ENCODE measurements at regions not wholly inside any gene's neighbourhood (a gene's known extent, or its start where the extent isn't known, plus 50 kb on each side); places are given as distances from the start of the nearest gene placed in this dataset.

DNA sequence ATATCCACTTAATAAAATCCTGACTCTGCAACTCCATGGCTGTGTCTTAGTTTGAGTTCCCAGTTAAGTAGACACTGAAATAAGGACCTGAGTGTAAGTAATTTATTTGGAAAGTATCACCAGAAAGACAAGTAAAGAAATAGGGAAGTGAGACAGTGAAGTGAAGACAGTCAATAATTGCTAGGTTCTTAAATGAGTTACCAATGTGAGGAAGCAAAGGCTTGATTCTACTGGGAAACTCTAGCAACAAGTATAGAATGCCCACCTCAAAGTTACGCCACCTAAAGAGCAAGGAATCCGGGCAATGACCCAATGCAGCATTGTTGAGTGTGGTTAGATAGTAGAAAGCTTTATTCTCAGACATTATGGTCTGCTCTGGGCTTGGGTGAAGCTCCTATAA, 383.9 kb downstream of the TLR4 start:
- no peak for DNase-seq (ENCODE audit: extremely low read depth, low read depth)

DNA sequence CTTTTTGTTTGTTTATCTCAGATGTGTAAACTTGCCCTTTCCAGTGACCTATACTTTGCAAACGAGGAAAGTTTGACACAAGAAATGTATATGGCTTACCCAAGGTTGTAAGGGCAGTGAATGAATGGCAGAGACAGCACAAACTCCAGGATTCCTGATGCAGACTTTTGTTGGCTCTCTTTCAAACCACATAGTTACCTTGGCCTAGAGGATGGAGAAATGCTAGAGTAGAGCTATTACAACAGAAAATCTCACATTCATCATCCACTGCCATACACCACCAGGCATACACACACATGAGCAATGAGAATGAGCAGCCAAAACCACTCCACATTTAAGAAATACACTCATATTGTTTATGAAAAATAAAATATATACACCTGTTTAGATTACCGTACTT, 387.0 kb downstream of the TLR4 start:
- no peak for DNase-seq (ENCODE audit: extremely low read depth, low read depth)
- TF ChIP-seq CTCF (IDR thresholded peaks at IDR 0.05; ENCODE audit: low read depth, low read length) = no peak

More for the DNA sequence above, 383.9 kb downstream of the TLR4 start:
- TF ChIP-seq CTCF (IDR thresholded peaks at IDR 0.05; ENCODE audit: low read depth, low read length) = no peak

GRCh38 chr9:118091711-118092500, 387.7 kb downstream of the TLR4 start:
- no peak for DNase-seq (ENCODE audit: extremely low read depth, low read depth)
- no peak for TF ChIP-seq CTCF (IDR thresholded peaks at IDR 0.05; ENCODE audit: low read depth, low read length)

DNA sequence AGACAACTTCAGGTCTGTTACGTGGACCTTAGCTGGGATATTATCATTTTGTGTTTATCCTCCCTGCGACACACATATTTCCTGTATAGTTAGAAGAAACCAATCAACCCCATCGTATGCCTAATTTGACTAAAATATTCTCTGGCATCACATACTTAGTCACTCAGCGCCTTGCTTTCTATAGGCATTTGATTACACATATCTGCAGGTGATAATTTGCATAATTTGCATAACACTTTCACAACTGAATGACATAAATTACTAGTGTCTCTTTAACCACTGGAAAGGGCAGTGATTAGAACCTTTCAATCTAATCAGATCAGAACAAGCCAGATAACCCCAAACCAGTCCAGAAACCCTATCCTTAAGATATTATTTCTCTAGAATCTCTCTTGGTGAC, 390.2 kb downstream of the TLR4 start:
- TF ChIP-seq CTCF (IDR thresholded peaks at IDR 0.05; ENCODE audit: low read depth, low read length) = no peak

GRCh38 chr9:118100529-118101419, 396.6 kb downstream of the TLR4 start:
- no peak for DNase-seq (ENCODE audit: extremely low read depth, low read depth)
- TF ChIP-seq CTCF (IDR thresholded peaks at IDR 0.05; ENCODE audit: low read depth, low read length) = no peak

More for the DNA sequence above, 390.2 kb downstream of the TLR4 start:
- no peak for DNase-seq (ENCODE audit: extremely low read depth, low read depth)

DNA sequence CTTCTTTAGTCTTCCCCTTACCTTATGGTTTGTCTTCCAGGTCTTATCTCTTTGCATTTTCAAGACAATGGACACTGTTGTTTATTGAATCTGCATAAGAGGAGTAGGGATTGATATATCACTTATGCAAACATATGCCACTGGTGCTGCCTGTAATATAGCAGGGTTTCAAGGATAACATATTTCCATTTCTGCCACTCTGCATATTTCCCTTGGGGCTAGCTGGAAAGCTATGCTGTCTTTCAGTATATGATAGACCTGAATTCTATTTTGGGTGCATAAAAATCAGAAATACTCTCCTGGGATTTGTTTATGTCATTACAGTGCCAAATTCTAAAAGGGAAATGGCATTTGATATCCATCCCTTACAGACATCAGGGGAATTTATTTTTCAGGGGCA, 400.2 kb downstream of the TLR4 start:
- no peak for TF ChIP-seq CTCF (IDR thresholded peaks at IDR 0.05; ENCODE audit: low read depth, low read length)
- no peak for DNase-seq (ENCODE audit: extremely low read depth, low read depth)

- TF ChIP-seq CTCF (IDR thresholded peaks at IDR 0.05; ENCODE audit: low read depth, low read length) = no peak
Observed at GRCh38 chr9:118108971-118109370, 404.8 kb downstream of the TLR4 start.

More at GRCh38 chr9:118108971-118109370, 404.8 kb downstream of the TLR4 start:
- no peak for DNase-seq (ENCODE audit: extremely low read depth, low read depth)

All from AG09319 (cell line).